GM12872 (cell line): ENCODE measurements at regions not wholly inside any gene's neighbourhood (a gene's known extent, or its start where the extent isn't known, plus 50 kb on each side); places are given as distances from the start of the nearest gene placed in this dataset.

Experiments used
- CTCF ChIP-seq: IDR thresholded peaks from 3 replicates; pipeline ENCODE4 v1.5.1; 2011; ENCODE audit warnings: low read depth, mild to moderate bottlenecking, low read length, moderate library complexity; ENCODE audit not compliant: insufficient read depth

- TF ChIP-seq CTCF = no peak
These were observed 493.7 kb downstream of the ENC1 start for GRCh38 chr5:74146796-74147195.

- no peak for TF ChIP-seq CTCF
These were observed 494.6 kb downstream of the ENC1 start for GRCh38 chr5:74145951-74146350.

- TF ChIP-seq CTCF = no peak
These were observed 496.7 kb downstream of the ENC1 start for GRCh38 chr5:74143721-74144330.

GRCh38 chr5:74143151-74143550 is 497.4 kb downstream of the ENC1 start:
- no peak for TF ChIP-seq CTCF

GRCh38 chr5:74141053-74141452 is 499.5 kb downstream of the ENC1 start:
- no peak for TF ChIP-seq CTCF

- no peak for TF ChIP-seq CTCF
These were observed 500.1 kb downstream of the ENC1 start for GRCh38 chr5:74140409-74140808.

- no peak for TF ChIP-seq CTCF
These were observed 500.9 kb downstream of the ENC1 start for GRCh38 chr5:74139589-74139988.

GRCh38 chr5:74138721-74139120 is 501.8 kb downstream of the ENC1 start:
- no peak for TF ChIP-seq CTCF
